Testis (tissue), 2 donors: ENCODE measurements at regions not wholly inside any gene's neighbourhood (a gene's known extent, or its start where the extent isn't known, plus 50 kb on each side); places are given as distances from the start of the nearest gene placed in this dataset.

Experiments used
- POLR2A ChIP-seq: fragments of 450-650 bp; IDR thresholded peaks from one replicate; pipeline ENCODE4 v1.6.1; 2017; ENCODE audit warnings: antibody characterized with exemption, mild to moderate bottlenecking, moderate library complexity
- TF ChIP-seq, protein P1 (sequence below), 3 experiments: fragments of 450-650 bp in 2 of 3; fragments of 200-600 bp in 1 of 3; sonication (generic) in 1 of 3; IDR thresholded peaks; one replicate each; pipeline ENCODE4 v1.5.1; 2016 to 2019; ENCODE audit warnings: antibody characterized with exemption in 3 of 3, mild to moderate bottlenecking in 2 of 3, moderate library complexity in 1 of 3

DNA sequence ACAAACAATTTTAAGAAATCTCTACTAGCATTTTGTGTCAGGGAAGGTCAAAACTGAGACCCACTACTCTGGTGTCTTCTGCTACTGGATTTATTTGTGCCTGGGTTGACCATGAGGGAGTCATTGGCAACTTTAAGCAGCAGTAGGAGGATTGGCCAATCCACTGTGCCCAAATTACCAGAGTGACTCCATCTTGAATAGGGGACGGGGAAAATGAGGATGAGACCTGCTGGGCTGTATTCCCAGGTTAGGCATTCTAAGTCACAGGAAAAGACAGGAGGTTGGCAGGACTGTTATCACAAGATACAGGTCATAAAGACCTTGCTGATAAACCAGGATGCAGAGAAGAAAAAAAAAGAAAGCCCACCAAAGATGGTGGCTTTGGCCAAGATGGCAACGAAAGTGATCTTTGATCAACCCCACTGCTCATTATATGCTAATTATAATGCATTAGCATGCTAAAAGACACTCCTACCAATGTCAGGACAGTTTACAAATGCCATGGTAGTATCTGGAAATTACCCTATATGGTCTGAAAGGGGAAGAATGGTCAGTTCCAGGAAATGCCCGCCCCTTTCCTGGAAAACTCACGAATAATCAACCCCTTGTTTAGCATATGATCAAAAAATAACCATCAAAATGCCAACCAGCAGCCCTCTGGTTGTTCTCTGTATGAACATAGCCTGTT, 200.9 kb downstream of the LTN1 start:
- TF ChIP-seq, protein P1, sequence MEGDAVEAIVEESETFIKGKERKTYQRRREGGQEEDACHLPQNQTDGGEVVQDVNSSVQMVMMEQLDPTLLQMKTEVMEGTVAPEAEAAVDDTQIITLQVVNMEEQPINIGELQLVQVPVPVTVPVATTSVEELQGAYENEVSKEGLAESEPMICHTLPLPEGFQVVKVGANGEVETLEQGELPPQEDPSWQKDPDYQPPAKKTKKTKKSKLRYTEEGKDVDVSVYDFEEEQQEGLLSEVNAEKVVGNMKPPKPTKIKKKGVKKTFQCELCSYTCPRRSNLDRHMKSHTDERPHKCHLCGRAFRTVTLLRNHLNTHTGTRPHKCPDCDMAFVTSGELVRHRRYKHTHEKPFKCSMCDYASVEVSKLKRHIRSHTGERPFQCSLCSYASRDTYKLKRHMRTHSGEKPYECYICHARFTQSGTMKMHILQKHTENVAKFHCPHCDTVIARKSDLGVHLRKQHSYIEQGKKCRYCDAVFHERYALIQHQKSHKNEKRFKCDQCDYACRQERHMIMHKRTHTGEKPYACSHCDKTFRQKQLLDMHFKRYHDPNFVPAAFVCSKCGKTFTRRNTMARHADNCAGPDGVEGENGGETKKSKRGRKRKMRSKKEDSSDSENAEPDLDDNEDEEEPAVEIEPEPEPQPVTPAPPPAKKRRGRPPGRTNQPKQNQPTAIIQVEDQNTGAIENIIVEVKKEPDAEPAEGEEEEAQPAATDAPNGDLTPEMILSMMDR (IDR thresholded peaks at IDR 0.05) = no peak
- TF ChIP-seq POLR2A = no peak
